K562 (cell line): ENCODE measurements at regions not wholly inside any gene's neighbourhood (a gene's known extent, or its start where the extent isn't known, plus 50 kb on each side); places are given as distances from the start of the nearest gene placed in this dataset.

Experiments
- ATAC-seq: fragments of 200-7000 bp; cut with Tn5 transposase; 3 replicates; pipeline ENCODE4 v1.9.1; 2020; ENCODE audit warnings: moderate library complexity
- BruUV-seq: library from RNA; stranded (reverse); fragments of 400-500 nt; replicated peaks from 2 replicates; lab custom pipeline; 2021; lab: Mats Ljungman, UMichigan
- CTCF ChIA-PET: fragments of 300-600 bp; formaldehyde crosslinking; extraction: SDS; loops from one replicate; lab custom pipeline; 2021; ENCODE audit warnings: low intra/inter-chr PET ratio; lab: Yijun Ruan, JAX
- POLR2A ChIA-PET: fragments of 300-600, 350-650 bp; sonication (Branson Sonifier 250); formaldehyde crosslinking; extraction: SDS; loops from one replicate; lab custom pipeline; 2021; ENCODE audit warnings: antibody characterized with exemption, inconsistent platforms; lab: Yijun Ruan, JAX
- DNase-seq, 4 experiments: peaks; one replicate each; pipeline versions ENCODE4 v3.0.0 to v3.0.0-alpha.2; 2011 to 2018; ENCODE audit warnings: low spot score in 3 of 4, mixed read lengths in 3 of 4; ENCODE audit errors: extremely low read depth in 1 of 4
- FAIRE-seq: peaks from 2 replicates; lab custom pipeline; 2011; peaks lifted over from hg19 to GRCh38; lab: Jason Lieb, UNC
- H2AFZ ChIP-seq: 2 replicates; pipeline ENCODE4 v1.6.0; 2011; ENCODE audit warnings: low read depth, low read length, control low read depth, inconsistent platforms
- H3K27ac ChIP-seq: fragments of 200-600 bp; 3 replicates; pipeline ENCODE4 v1.8.0; 2011; ENCODE audit warnings: low read depth, mild to moderate bottlenecking, control low read depth, inconsistent platforms, low read length, moderate library complexity, mixed read lengths; ENCODE audit errors: extremely low read depth
- H3K27me3 ChIP-seq, 2 experiments: fragments of 300-600 bp in 1 of 2; 2 replicates in 1 of 2; 3 replicates in 1 of 2; pipeline versions ENCODE4 v1.6.0 to v1.8.0; 2011; ENCODE audit warnings: inconsistent platforms in 2 of 2, low read length in 2 of 2, mild to moderate bottlenecking in 1 of 2, mixed read lengths in 1 of 2, moderate library complexity in 1 of 2; ENCODE audit not compliant: control insufficient read depth in 2 of 2, insufficient read depth in 2 of 2
- H3K36me3 ChIP-seq: fragments of 300-600 bp; 3 replicates; pipeline ENCODE4 v1.8.0; 2011; ENCODE audit warnings: mild to moderate bottlenecking, low read length, inconsistent platforms; ENCODE audit not compliant: control insufficient read depth, insufficient read depth
- H3K4me1 ChIP-seq, 2 experiments: fragments of 200-600 bp in 1 of 2; replicated peaks in 1 of 2; 2 replicates in 1 of 2; 3 replicates in 1 of 2; pipeline versions ENCODE4 v1.5.1 to v1.8.0; 2011; ENCODE audit warnings: inconsistent platforms in 2 of 2, low read length in 2 of 2, mild to moderate bottlenecking in 1 of 2, mixed read lengths in 1 of 2, moderate library complexity in 1 of 2; ENCODE audit not compliant: control insufficient read depth in 2 of 2, insufficient read depth in 2 of 2
- H3K4me2 ChIP-seq: 2 replicates; pipeline ENCODE4 v1.6.1; 2011; ENCODE audit warnings: low read length, control low read depth, inconsistent platforms, mixed read lengths; ENCODE audit not compliant: insufficient read depth
- H3K4me3 ChIP-seq: fragments of 200-600 bp; sonication (generic), shearing (Covaris generic); 2 replicates; pipeline ENCODE4 v1.5.1; 2016; ENCODE audit warnings: control low read depth, inconsistent platforms
- H3K79me2 ChIP-seq: fragments of 200-600 bp; 3 replicates; pipeline ENCODE4 v1.8.0; 2011; ENCODE audit warnings: low read length, inconsistent platforms; ENCODE audit not compliant: control insufficient read depth, insufficient read depth
- H3K9ac ChIP-seq, 2 experiments: 2 replicates each; pipeline versions ENCODE4 v1.6.0 to v1.6.1; 2011; ENCODE audit warnings: low read depth in 2 of 2, low read length in 2 of 2, control low read depth in 1 of 2, inconsistent platforms in 1 of 2, mild to moderate bottlenecking in 1 of 2, mixed read lengths in 1 of 2; ENCODE audit not compliant: insufficient read depth in 1 of 2
- H3K9me1 ChIP-seq: one replicate; pipeline ENCODE4 v1.6.0; 2011; ENCODE audit warnings: inconsistent platforms, mild to moderate bottlenecking, low read length, moderate library complexity; ENCODE audit not compliant: control insufficient read depth, insufficient read depth
- H3K9me3 ChIP-seq: replicated peaks from 2 replicates; pipeline ENCODE4 v1.5.1; 2011; ENCODE audit warnings: low read depth, low read length, inconsistent platforms; ENCODE audit not compliant: control insufficient read depth, insufficient read depth
- H4K20me1 ChIP-seq: replicated peaks from 2 replicates; pipeline ENCODE4 v1.6.1; 2011; ENCODE audit warnings: low read length, inconsistent platforms, mixed read lengths; ENCODE audit not compliant: control insufficient read depth, insufficient read depth
- DLX4 ChIP-seq: fragments of 250-450 bp; sonication (Bioruptor Pico); IDR thresholded peaks from 2 replicates; pipeline ENCODE4 v1.6.1; 2021; ENCODE audit warnings: mild to moderate bottlenecking
- E2F4 ChIP-seq: sonication (generic); formaldehyde crosslinking; IDR thresholded peaks from 2 replicates; pipeline ENCODE4 v1.8.0; 2022; ENCODE audit warnings: mild to moderate bottlenecking, low read depth, missing genetic modification reagents
- ETS1 ChIP-seq: conservative IDR thresholded peaks from 2 replicates; pipeline ENCODE4 v1.6.1; 2011; ENCODE audit warnings: low read depth, mild to moderate bottlenecking, low read length; ENCODE audit not compliant: control insufficient read depth
- IRF2 ChIP-seq: sonication (generic); formaldehyde crosslinking; IDR thresholded peaks from 2 replicates; pipeline ENCODE4 v1.8.1; 2022; ENCODE audit warnings: mild to moderate bottlenecking, missing genetic modification reagents
- MAFF ChIP-seq: IDR thresholded peaks from 2 replicates; pipeline ENCODE4 v1.6.1; 2012; ENCODE audit warnings: low read length, improper control_type of control experiment
- MYNN ChIP-seq, 2 experiments: sonication (generic); formaldehyde crosslinking in 1 of 2; IDR thresholded peaks; 2 replicates each; pipeline versions ENCODE4 v1.5.0 to v1.6.1; 2016 to 2020; ENCODE audit warnings: antibody characterized with exemption in 1 of 2, missing genetic modification reagents in 1 of 2
- POLR3A ChIP-seq: IDR thresholded peaks from 2 replicates; pipeline ENCODE4 v1.6.1; 2011; ENCODE audit warnings: borderline replicate concordance, mild to moderate bottlenecking, moderate library complexity; ENCODE audit not compliant: insufficient read length, insufficient read depth; ENCODE audit errors: extremely low read depth
- SAFB ChIP-seq: fragments of 200-400 bp; formaldehyde crosslinking; IDR thresholded peaks from 2 replicates; pipeline ENCODE4 v1.6.1; 2017; ENCODE audit warnings: low read depth, low read length, borderline replicate concordance
- SPI1 ChIP-seq: IDR thresholded peaks from 2 replicates; pipeline ENCODE4 v1.6.1; 2011; ENCODE audit warnings: low read depth, low read length, control low read depth, borderline replicate concordance
- ZBTB5 ChIP-seq: fragments of 450-650 bp; IDR thresholded peaks from 2 replicates; pipeline ENCODE4 v1.6.1; 2017; ENCODE audit warnings: antibody characterized with exemption
- ZMIZ1 ChIP-seq, 2 experiments: fragments of 150-350 bp in 1 of 2; IDR thresholded peaks; 2 replicates each; pipeline ENCODE4 v1.6.1; 2012 to 2016; ENCODE audit warnings: low read depth in 2 of 2, low read length in 2 of 2, mild to moderate bottlenecking in 1 of 2, moderate library complexity in 1 of 2
- ZNF146 ChIP-seq: IDR thresholded peaks from one replicate; pipeline ENCODE4 v1.6.1; 2018; ENCODE audit warnings: missing compliant biosample characterization; ENCODE audit not compliant: unreplicated experiment
- ZNF217 ChIP-seq: sonication (generic); formaldehyde crosslinking; IDR thresholded peaks from 2 replicates; pipeline ENCODE4 v1.8.0; 2022; ENCODE audit warnings: mild to moderate bottlenecking, missing genetic modification reagents
- WGBS: fragments of 100-300 bp; shearing (Covaris generic); methylation state at CpG from one replicate; pipeline ENCODE4 v1.1.6; 2016; ENCODE audit warnings: low coverage, mixed read lengths; ENCODE audit not compliant: insufficient coverage; ENCODE audit errors: missing lambda C conversion rate; 5-methylcytosine and 5-hydroxymethylcytosine counted together
- in situ Hi-C: fragments of 300-500 bp; cut with MboI; formaldehyde crosslinking; loops from 4 replicates; pipeline ENCODE4 v1.15.0; 2018; ENCODE audit warnings: inconsistent platforms, mixed read lengths
- intact Hi-C: fragments of 100-400 bp; cut with micrococcal nuclease; formaldehyde crosslinking; loops from 2 replicates; pipeline ENCODE4 v1.14.2; 2022

- in situ Hi-C loops = no loop called here
- 9% methylated on average over 14 of the region's 14 CpGs for WGBS
- no peaks in the 10 kb centered on the region for H3K9me3 ChIP-seq
- H3K4me2 ChIP-seq = no peak overlapping the region
- H3K36me3 ChIP-seq = no peaks in the 10 kb centered on the region
- H3K79me2 ChIP-seq = no peaks in the 10 kb centered on the region
- H3K4me3 ChIP-seq = no peak overlapping the region
- intact Hi-C loops = no loop called here
- no peak overlapping the region for H2AFZ ChIP-seq
- ATAC-seq (no peak), FAIRE-seq (no peak), DNase-seq (no peak)
- no peak overlapping the region for H3K27ac ChIP-seq
- H3K9ac ChIP-seq = no peak overlapping the region
- POLR2A ChIA-PET = interaction anchor here (0.5 kb wide), 1 partner anchor 69 kb away, joined by 3 read pairs; no protein-coding TSS in a partner anchor
- peaks cover 3 to 26% of the 10 kb centered on the region in 2 experiments; a peak in 3 of 5 replicates for H3K27me3 ChIP-seq
- H3K4me1 ChIP-seq = no peaks in the 10 kb centered on the region
- no peaks in the 10 kb centered on the region for H4K20me1 ChIP-seq
- BruUV-seq = no TSS peak
- CTCF ChIA-PET = no interaction called here
- no peaks in the 10 kb centered on the region for H3K9me1 ChIP-seq
- TF ChIP-seq MAFF (no peak), ZBTB5 (no peak), E2F4 (CRISPR knock-in tag) (no peak), SPI1 (no peak), ZNF217 (CRISPR knock-in tag) (no peak), MYNN (IDR thresholded peaks at IDR 0.05) (no peak), MYNN (CRISPR knock-in tag; IDR thresholded peaks at IDR 0.05) (no peak), ETS1 (no peak), ZMIZ1 (IDR thresholded peaks at IDR 0.05; ENCODE audit: low read depth in 2 of 2, low read length in 2 of 2) (no peak), POLR3A (no peak), DLX4 (no peak), SAFB (no peak), IRF2 (CRISPR knock-in tag) (no peak), ZNF146 (CRISPR knock-in tag) (no peak)
Observed at GRCh38 chr17:34837876-34838478, 123.3 kb downstream of the CCT6B start.
